ENCODE measurements at regions not wholly inside any gene's neighbourhood (a gene's known extent, or its start where the extent isn't known, plus 50 kb on each side); places are given as distances from the start of the nearest gene placed in this dataset.

GRCh38 chr6:92911301-92911700, 508.1 kb downstream of the EPHA7 start:
- TF ChIP-seq CTCF (conservative IDR thresholded peaks at IDR 0.05) (no peak), EZH2 (IDR thresholded peaks at IDR 0.05; ENCODE audit: low read depth) (no peak)
